ENCODE measurements at regions not wholly inside any gene's neighbourhood (a gene's known extent, or its start where the extent isn't known, plus 50 kb on each side); places are given as distances from the start of the nearest gene placed in this dataset.

- Histone ChIP-seq H3K9me3 (ENCODE audit: low read depth) (no peaks in the 10 kb centered on the region), H3K4me1 (ENCODE audit: insufficient read depth) (peaks cover 13% of the 10 kb centered on the region), H3K36me3 (replicated peaks; ENCODE audit: insufficient read depth, low read depth) (no peaks in the 10 kb centered on the region), H3K79me2 (no peaks in the 10 kb centered on the region), H3K27ac (peak overlapping the region; percentile 60), H3K27me3 (no peaks in the 10 kb centered on the region), H3K9me2 (replicated peaks; ENCODE audit: insufficient read depth) (no peaks in the 10 kb centered on the region), H3K4me2 (no peak overlapping the region), H4K20me1 (ENCODE audit: insufficient read depth, poor library complexity, severe bottlenecking) (no peaks in the 10 kb centered on the region), H2AFZ (no peak overlapping the region), H3K4me3 (no peak overlapping the region)
- DNase-seq (ENCODE audit: low spot score), result no peak
- 78% methylated on average over 3 of the region's 3 CpGs for WGBS (ENCODE audit: low lambda C conversion rate, missing lambda C conversion rate)
- TF ChIP-seq EZH2phosphoT487 (IDR thresholded peaks at IDR 0.05; ENCODE audit: low read depth, severe bottlenecking, unreplicated experiment) (no peak), EZH2 (IDR thresholded peaks at IDR 0.05; ENCODE audit: borderline replicate concordance) (no peak), CTCF (IDR thresholded peaks at IDR 0.05; ENCODE audit: poor library complexity) (no peak)
Observed at GRCh38 chr3:72571052-72571451, 277.2 kb downstream of the SHQ1 start.

GRCh38 chr3:72569754-72570440 lies 278.3 kb downstream of the SHQ1 start:
- Histone ChIP-seq H3K4me2 (no peak overlapping the region), H3K9me3 (ENCODE audit: low read depth) (no peaks in the 10 kb centered on the region), H3K4me3 (no peak overlapping the region), H3K4me1 (ENCODE audit: insufficient read depth) (peaks cover 13% of the 10 kb centered on the region), H3K27ac (no peak overlapping the region), H3K79me2 (no peaks in the 10 kb centered on the region), H3K9me2 (replicated peaks; ENCODE audit: insufficient read depth) (no peaks in the 10 kb centered on the region), H3K36me3 (replicated peaks; ENCODE audit: insufficient read depth, low read depth) (no peaks in the 10 kb centered on the region), H3K27me3 (no peaks in the 10 kb centered on the region), H4K20me1 (ENCODE audit: insufficient read depth, poor library complexity, severe bottlenecking) (no peaks in the 10 kb centered on the region), H2AFZ (no peak overlapping the region)
- DNase-seq (ENCODE audit: low spot score), result no peak
- no peak for TF ChIP-seq EZH2phosphoT487 (IDR thresholded peaks at IDR 0.05; ENCODE audit: low read depth, severe bottlenecking, unreplicated experiment)
- no peak for TF ChIP-seq CTCF (IDR thresholded peaks at IDR 0.05; ENCODE audit: poor library complexity)
- TF ChIP-seq EZH2 (IDR thresholded peaks at IDR 0.05; ENCODE audit: borderline replicate concordance), result no peak
- 87% methylated on average over 10 of the region's 10 CpGs for WGBS (ENCODE audit: low lambda C conversion rate, missing lambda C conversion rate)

- no peaks in the 10 kb centered on the region for H4K20me1 ChIP-seq (ENCODE audit: insufficient read depth, poor library complexity, severe bottlenecking)
- no peaks in the 10 kb centered on the region for H3K9me3 ChIP-seq (ENCODE audit: low read depth)
- no peak overlapping the region for H3K4me2 ChIP-seq
- 80% methylated on average over 11 of the region's 11 CpGs for WGBS (ENCODE audit: low lambda C conversion rate, missing lambda C conversion rate)
- H2AFZ ChIP-seq, result no peak overlapping the region
- no peaks in the 10 kb centered on the region for H3K27me3 ChIP-seq
- TF ChIP-seq EZH2phosphoT487 (IDR thresholded peaks at IDR 0.05; ENCODE audit: low read depth, severe bottlenecking, unreplicated experiment) (no peak), EZH2 (IDR thresholded peaks at IDR 0.05; ENCODE audit: borderline replicate concordance) (no peak), CTCF (IDR thresholded peaks at IDR 0.05; ENCODE audit: poor library complexity) (no peak)
- no peaks in the 10 kb centered on the region for H3K79me2 ChIP-seq
- H3K4me1 ChIP-seq (ENCODE audit: insufficient read depth), result peaks cover 13% of the 10 kb centered on the region
- no peak overlapping the region for H3K27ac ChIP-seq
- H3K36me3 ChIP-seq (replicated peaks; ENCODE audit: insufficient read depth, low read depth), result no peaks in the 10 kb centered on the region
- H3K9me2 ChIP-seq (replicated peaks; ENCODE audit: insufficient read depth), result no peaks in the 10 kb centered on the region
- DNase-seq (ENCODE audit: low spot score), result no peak
- H3K4me3 ChIP-seq, result no peak overlapping the region
Observed at GRCh38 chr3:72568083-72568482, 280.2 kb downstream of the SHQ1 start.

Data from hepatocyte (in vitro differentiated cells).